ENCODE measurements at regions not wholly inside any gene's neighbourhood (a gene's known extent, or its start where the extent isn't known, plus 50 kb on each side); places are given as distances from the start of the nearest gene placed in this dataset.

GRCh38 chr5:121737120-121737519, 114.6 kb upstream of the FTMT start:
- no peak for TF ChIP-seq CTCF (IDR thresholded peaks at IDR 0.05; ENCODE audit: control insufficient read depth, insufficient read depth, low read depth, low read length, missing control alignments)
- DNase-seq (ENCODE audit: low read depth) = no peak
- H3K4me3 ChIP-seq (ENCODE audit: control insufficient read depth, low read depth, low read length) = no peak overlapping the region

GRCh38 chr5:121741156-121741555, 110.5 kb upstream of the FTMT start:
- TF ChIP-seq CTCF (IDR thresholded peaks at IDR 0.05; ENCODE audit: control insufficient read depth, insufficient read depth, low read depth, low read length, missing control alignments) = no peak
- no peak for DNase-seq (ENCODE audit: low read depth)
- H3K4me3 ChIP-seq (ENCODE audit: control insufficient read depth, low read depth, low read length) = no peak overlapping the region

GRCh38 chr5:121744577-121744976, 107.1 kb upstream of the FTMT start:
- no peak for TF ChIP-seq CTCF (IDR thresholded peaks at IDR 0.05; ENCODE audit: control insufficient read depth, insufficient read depth, low read depth, low read length, missing control alignments)
- DNase-seq (ENCODE audit: low read depth) = no peak
- no peak overlapping the region for H3K4me3 ChIP-seq (ENCODE audit: control insufficient read depth, low read depth, low read length)

GRCh38 chr5:121745407-121745806, 106.3 kb upstream of the FTMT start:
- DNase-seq (ENCODE audit: low read depth) = no peak
- no peak for TF ChIP-seq CTCF (IDR thresholded peaks at IDR 0.05; ENCODE audit: control insufficient read depth, insufficient read depth, low read depth, low read length, missing control alignments)
- no peak overlapping the region for H3K4me3 ChIP-seq (ENCODE audit: control insufficient read depth, low read depth, low read length)

- no peak for TF ChIP-seq CTCF (IDR thresholded peaks at IDR 0.05; ENCODE audit: control insufficient read depth, insufficient read depth, low read depth, low read length, missing control alignments)
- H3K4me3 ChIP-seq (ENCODE audit: control insufficient read depth, low read depth, low read length) = no peak overlapping the region
- no peak for DNase-seq (ENCODE audit: low read depth)
These were observed 104.9 kb upstream of the FTMT start for GRCh38 chr5:121746763-121747162.

- no peak for DNase-seq (ENCODE audit: low read depth)
- no peak for TF ChIP-seq CTCF (IDR thresholded peaks at IDR 0.05; ENCODE audit: control insufficient read depth, insufficient read depth, low read depth, low read length, missing control alignments)
- no peak overlapping the region for H3K4me3 ChIP-seq (ENCODE audit: control insufficient read depth, low read depth, low read length)
These were observed 103.0 kb upstream of the FTMT start for GRCh38 chr5:121748686-121749085.

- no peak for DNase-seq (ENCODE audit: low read depth)
- no peak overlapping the region for H3K4me3 ChIP-seq (ENCODE audit: control insufficient read depth, low read depth, low read length)
- TF ChIP-seq CTCF (IDR thresholded peaks at IDR 0.05; ENCODE audit: control insufficient read depth, insufficient read depth, low read depth, low read length, missing control alignments) = no peak
These were observed 99.5 kb upstream of the FTMT start for GRCh38 chr5:121752149-121752548.

All from AG09309 (cell line).